Posterior vena cava (tissue), 2 donors: ENCODE measurements at regions not wholly inside any gene's neighbourhood (a gene's known extent, or its start where the extent isn't known, plus 50 kb on each side); places are given as distances from the start of the nearest gene placed in this dataset.
"Not testable (repeated sequence)": the region's sequence is repeated elsewhere in the genome, so short reads cannot be mapped to it uniquely, and the experiment has no call there.

Source experiments
- DNase-seq: peaks from one replicate; pipeline ENCODE4 v3.0.0-alpha.2; 2020; ENCODE audit warnings: low spot score
- intact Hi-C, 2 donors: fragments of 100-400 bp; cut with DNase I; formaldehyde crosslinking; loops; one replicate each; pipeline versions ENCODE4 v1.14.1 to v1.14.2; 2022 to 2023
- donor health status: DM: yes; HTN: yes; CAD: no.
- donor health status: DM: yes; HTN: yes; CAD: no.

GRCh38 chr13:44796039-44796438 lies 193.2 kb downstream of the NUFIP1 start:
- intact Hi-C loops = loop anchor here in 1 of 2 donors (5.0 kb wide), 1 partner anchor 264 kb away; no protein-coding TSS in a partner anchor
- not testable (repeated sequence) for DNase-seq

- DNase-seq = no peak
- intact Hi-C loops = loop anchor here in 1 of 2 donors (5.0 kb wide), 1 partner anchor 263 kb away; no protein-coding TSS in a partner anchor
Observed at GRCh38 chr13:44795176-44795575, 194.1 kb downstream of the NUFIP1 start.

GRCh38 chr13:44792096-44792495 lies 197.2 kb downstream of the NUFIP1 start:
- no peak for DNase-seq
- intact Hi-C loops = no loop called here

- intact Hi-C loops = no loop called here
- DNase-seq = no peak
Observed at GRCh38 chr13:44790289-44790688, 199.0 kb downstream of the NUFIP1 start.

GRCh38 chr13:44787617-44788016 lies 201.7 kb downstream of the NUFIP1 start:
- intact Hi-C loops = no loop called here
- no peak for DNase-seq

- intact Hi-C loops = no loop called here
- no peak for DNase-seq
Observed at GRCh38 chr13:44786756-44787155, 202.5 kb downstream of the NUFIP1 start.

- no peak for DNase-seq
- intact Hi-C loops = no loop called here
Observed at GRCh38 chr13:44785401-44785800, 203.9 kb downstream of the NUFIP1 start.

- DNase-seq = no peak
- intact Hi-C loops = no loop called here
Observed at GRCh38 chr13:44784708-44785080, 204.6 kb downstream of the NUFIP1 start.

- DNase-seq = no peak
- intact Hi-C loops = no loop called here
Observed at GRCh38 chr13:44783994-44784707, 205.1 kb downstream of the NUFIP1 start.

- DNase-seq = no peak
- intact Hi-C loops = no loop called here
Observed at GRCh38 chr13:44780591-44781280, 204.6 kb upstream of the TSC22D1 start.

GRCh38 chr13:44778761-44779484 lies 202.8 kb upstream of the TSC22D1 start:
- DNase-seq = no peak
- intact Hi-C loops = no loop called here

GRCh38 chr13:44775290-44775689 lies 199.2 kb upstream of the TSC22D1 start:
- intact Hi-C loops, DNase-seq: not testable (repeated sequence)

- intact Hi-C loops = no loop called here
- DNase-seq = no peak
Observed at GRCh38 chr13:44770951-44771350, 194.8 kb upstream of the TSC22D1 start.

GRCh38 chr13:44769686-44770085 lies 193.6 kb upstream of the TSC22D1 start:
- no peak for DNase-seq
- intact Hi-C loops = no loop called here

GRCh38 chr13:44768775-44769581 lies 192.8 kb upstream of the TSC22D1 start:
- no peak for DNase-seq
- intact Hi-C loops = no loop called here

GRCh38 chr13:44768239-44768638 lies 192.1 kb upstream of the TSC22D1 start:
- intact Hi-C loops = no loop called here
- no peak for DNase-seq

- intact Hi-C loops = no loop called here
- DNase-seq = no peak
Observed at GRCh38 chr13:44765001-44765471, 188.9 kb upstream of the TSC22D1 start.

- intact Hi-C loops = no loop called here
- DNase-seq = no peak
Observed at GRCh38 chr13:44764302-44764692, 188.2 kb upstream of the TSC22D1 start.

- DNase-seq = no peak
- intact Hi-C loops = no loop called here
Observed at GRCh38 chr13:44763615-44764301, 187.6 kb upstream of the TSC22D1 start.
